ENCODE measurements at regions not wholly inside any gene's neighbourhood (a gene's known extent, or its start where the extent isn't known, plus 50 kb on each side); places are given as distances from the start of the nearest gene placed in this dataset.

DNA sequence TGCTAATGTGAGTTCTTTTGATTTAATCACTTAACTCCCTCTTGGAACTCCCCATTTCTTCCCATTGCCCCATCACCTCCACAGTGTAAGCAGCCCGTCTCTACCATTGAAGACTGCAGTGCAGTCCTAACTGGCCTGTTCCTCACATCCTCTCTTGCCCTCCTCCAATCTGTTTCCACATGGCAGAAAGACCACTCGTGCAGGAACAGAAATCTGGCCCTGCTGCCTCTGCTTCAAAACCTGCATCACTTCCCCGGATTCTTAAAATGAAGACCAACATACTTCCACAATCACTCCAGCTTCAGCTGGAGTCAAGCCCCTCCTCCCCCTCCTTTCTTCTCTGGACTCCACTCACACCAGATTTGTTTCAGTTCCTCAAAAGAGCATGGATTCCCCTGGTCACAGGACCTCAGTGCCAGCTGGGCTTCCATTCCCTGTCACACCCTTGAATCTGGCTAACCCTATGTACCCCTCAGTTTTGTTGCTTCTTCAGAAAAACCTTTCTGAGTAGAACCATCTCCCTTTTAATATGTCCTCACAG lies 802.3 kb downstream of the MAFB start:
- no peaks in the 10 kb centered on the region for H3K36me3 ChIP-seq (ENCODE audit: low read depth)
- WGBS, 2 experiments (ENCODE audit: low coverage in 1 of 2, low lambda C conversion rate in 2 of 2, missing lambda C conversion rate in 2 of 2) = 12 to 14% methylated on average over 3 of the region's 3 CpGs
- peaks cover 17% of the 10 kb centered on the region for H3K4me1 ChIP-seq (ENCODE audit: insufficient read depth)
- DNase-seq = peak; percentile 21
- no peak overlapping the region for H3K4me3 ChIP-seq
- in situ Hi-C loops (cut with MboI) = no loop called here
- H3K9me2 ChIP-seq (ENCODE audit: insufficient read depth) = no peaks in the 10 kb centered on the region
- TF ChIP-seq EZH2 (IDR thresholded peaks at IDR 0.05; ENCODE audit: insufficient read depth, poor library complexity, severe bottlenecking) (no peak), EZH2phosphoT487 (IDR thresholded peaks at IDR 0.05; ENCODE audit: insufficient read depth, low read depth) (no peak)
- peak overlapping the region; percentile 66 for H2AFZ ChIP-seq
- no peaks in the 10 kb centered on the region for H3K9me3 ChIP-seq (ENCODE audit: low read depth)
- H3F3A ChIP-seq (ENCODE audit: insufficient read depth) = peaks cover 15% of the 10 kb centered on the region
- peak overlapping the region; percentile 66 for H3K4me2 ChIP-seq (ENCODE audit: unreplicated experiment)
- no peaks in the 10 kb centered on the region for H4K20me1 ChIP-seq (ENCODE audit: insufficient read depth)
- peak overlapping the region; percentile 67 for H3K27ac ChIP-seq
- no peaks in the 10 kb centered on the region for H3K79me2 ChIP-seq (ENCODE audit: insufficient read depth)
- peak overlapping the region; percentile 46 for H3K9ac ChIP-seq
- H3K27me3 ChIP-seq (replicated peaks; ENCODE audit: insufficient read depth) = no peaks in the 10 kb centered on the region

DNA sequence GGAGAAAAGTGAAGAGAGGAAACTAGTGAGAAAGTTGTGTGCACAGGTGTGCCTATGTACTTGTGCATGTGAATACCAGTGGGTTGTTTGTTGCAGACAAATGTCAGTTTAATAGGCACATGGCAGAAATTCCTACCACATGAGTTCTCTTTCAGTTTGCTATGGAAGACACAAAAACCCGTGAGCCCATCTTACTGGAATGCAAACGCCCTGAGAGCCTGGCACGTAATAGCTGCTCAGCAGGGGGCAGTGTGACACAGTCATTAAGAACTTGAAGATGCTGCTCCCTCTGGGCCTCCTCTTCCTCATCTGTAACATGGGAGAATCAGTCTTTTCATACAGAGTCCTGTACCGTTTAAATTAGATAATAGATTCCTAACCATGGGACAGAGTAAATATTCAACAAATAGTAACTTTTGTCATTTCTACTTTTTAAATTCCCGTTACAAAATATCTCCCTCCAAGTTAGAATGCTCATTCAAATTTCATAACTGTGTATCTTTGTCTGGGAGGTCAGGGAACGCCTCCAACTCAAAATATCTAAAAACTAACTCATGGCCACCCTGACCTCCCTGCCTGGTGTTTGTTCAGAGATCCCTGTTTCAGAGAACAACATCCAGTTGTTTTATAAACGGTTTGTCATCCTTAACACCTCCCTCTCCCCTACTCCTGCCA lies 802.9 kb downstream of the MAFB start:
- no peaks in the 10 kb centered on the region for H3K79me2 ChIP-seq (ENCODE audit: insufficient read depth)
- peak; percentile 98 for DNase-seq
- peak overlapping the region; percentile 46 for H3K9ac ChIP-seq
- 0 to 5% methylated on average over 7 of the region's 7 CpGs for WGBS, 2 experiments (ENCODE audit: low coverage in 1 of 2, low lambda C conversion rate in 2 of 2, missing lambda C conversion rate in 2 of 2)
- H3F3A ChIP-seq (ENCODE audit: insufficient read depth) = peaks cover 15% of the 10 kb centered on the region
- H2AFZ ChIP-seq = peak overlapping the region; percentile 66
- H3K36me3 ChIP-seq (ENCODE audit: low read depth) = no peaks in the 10 kb centered on the region
- no peaks in the 10 kb centered on the region for H3K9me2 ChIP-seq (ENCODE audit: insufficient read depth)
- in situ Hi-C loops (cut with MboI) = no loop called here
- no peak for TF ChIP-seq EZH2phosphoT487 (IDR thresholded peaks at IDR 0.05; ENCODE audit: insufficient read depth, low read depth)
- TF ChIP-seq EZH2 (IDR thresholded peaks at IDR 0.05; ENCODE audit: insufficient read depth, poor library complexity, severe bottlenecking) = no peak
- no peaks in the 10 kb centered on the region for H4K20me1 ChIP-seq (ENCODE audit: insufficient read depth)
- peak overlapping the region; percentile 66 for H3K4me2 ChIP-seq (ENCODE audit: unreplicated experiment)
- no peaks in the 10 kb centered on the region for H3K9me3 ChIP-seq (ENCODE audit: low read depth)
- peaks cover 17% of the 10 kb centered on the region for H3K4me1 ChIP-seq (ENCODE audit: insufficient read depth)
- H3K4me3 ChIP-seq = no peak overlapping the region
- H3K27ac ChIP-seq = peak overlapping the region; percentile 67
- H3K27me3 ChIP-seq (replicated peaks; ENCODE audit: insufficient read depth) = no peaks in the 10 kb centered on the region

DNA sequence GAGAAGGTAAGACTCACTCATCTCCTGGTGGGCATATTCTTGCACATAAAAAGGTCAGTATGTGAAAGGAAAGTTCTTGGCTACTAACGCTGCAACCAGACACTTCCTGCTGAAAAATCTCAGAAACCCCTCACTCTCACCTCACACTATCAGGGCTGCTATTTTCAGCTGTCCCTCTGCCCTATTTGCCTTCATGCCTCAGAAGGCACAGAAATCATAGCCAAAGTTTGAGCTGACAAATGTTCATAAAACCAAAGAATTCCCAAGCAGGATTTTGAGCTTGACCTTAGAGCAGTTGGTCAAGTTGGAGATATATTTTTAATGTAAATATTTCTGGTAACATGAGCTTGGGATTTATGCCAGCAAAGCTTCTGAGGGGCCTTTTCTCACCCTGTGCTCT lies 806.2 kb downstream of the MAFB start:
- Histone ChIP-seq H3K36me3 (ENCODE audit: low read depth) (no peaks in the 10 kb centered on the region), H3F3A (ENCODE audit: insufficient read depth) (peaks cover 28% of the 10 kb centered on the region), H2AFZ (no peak overlapping the region), H3K4me3 (no peak overlapping the region), H3K27me3 (replicated peaks; ENCODE audit: insufficient read depth) (no peaks in the 10 kb centered on the region), H3K79me2 (ENCODE audit: insufficient read depth) (no peaks in the 10 kb centered on the region), H3K4me1 (ENCODE audit: insufficient read depth) (peaks cover 30% of the 10 kb centered on the region), H3K9ac (no peak overlapping the region), H3K4me2 (ENCODE audit: unreplicated experiment) (no peak overlapping the region), H3K9me3 (ENCODE audit: low read depth) (no peaks in the 10 kb centered on the region), H4K20me1 (ENCODE audit: insufficient read depth) (no peaks in the 10 kb centered on the region), H3K27ac (no peak overlapping the region), H3K9me2 (ENCODE audit: insufficient read depth) (no peaks in the 10 kb centered on the region)
- in situ Hi-C loops (cut with MboI) = no loop called here
- TF ChIP-seq EZH2 (IDR thresholded peaks at IDR 0.05; ENCODE audit: insufficient read depth, poor library complexity, severe bottlenecking) = no peak
- no peak for TF ChIP-seq EZH2phosphoT487 (IDR thresholded peaks at IDR 0.05; ENCODE audit: insufficient read depth, low read depth)
- DNase-seq = no peak
- WGBS, 2 experiments (ENCODE audit: low coverage in 1 of 2, low lambda C conversion rate in 2 of 2, missing lambda C conversion rate in 2 of 2) = 61 to 92% methylated on average over 1 of the region's 1 CpG

DNA sequence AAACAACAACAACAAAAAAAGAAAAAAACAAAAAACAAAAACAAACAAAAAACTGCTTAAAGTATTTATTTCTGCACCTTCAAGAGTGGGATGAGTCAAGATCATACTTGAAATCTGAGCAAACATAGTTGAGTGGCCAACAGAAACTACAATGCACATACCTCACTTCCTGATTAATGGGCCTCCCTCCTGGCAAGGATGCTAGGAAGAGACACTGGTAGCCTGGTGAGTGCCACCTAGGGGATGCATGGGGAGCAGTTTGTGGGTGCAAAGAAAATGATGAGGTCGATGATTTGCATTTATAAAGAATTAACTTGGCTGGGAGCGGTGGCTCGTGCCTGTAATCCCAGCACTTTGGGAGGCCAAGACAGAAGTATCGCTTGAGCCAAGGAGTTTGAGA lies 808.1 kb downstream of the MAFB start:
- Histone ChIP-seq H3K4me3 (no peak overlapping the region), H3K27me3 (replicated peaks; ENCODE audit: insufficient read depth) (no peaks in the 10 kb centered on the region), H3K9ac (no peak overlapping the region), H3K4me2 (ENCODE audit: unreplicated experiment) (no peak overlapping the region), H3K27ac (no peak overlapping the region), H3K9me3 (ENCODE audit: low read depth) (no peaks in the 10 kb centered on the region), H3K9me2 (ENCODE audit: insufficient read depth) (no peaks in the 10 kb centered on the region), H4K20me1 (ENCODE audit: insufficient read depth) (no peaks in the 10 kb centered on the region), H3F3A (ENCODE audit: insufficient read depth) (peaks cover 17% of the 10 kb centered on the region; the same call in 1 of the 2 replicates), H3K79me2 (ENCODE audit: insufficient read depth) (no peaks in the 10 kb centered on the region), H2AFZ (no peak overlapping the region), H3K36me3 (ENCODE audit: low read depth) (no peaks in the 10 kb centered on the region), H3K4me1 (ENCODE audit: insufficient read depth) (peaks cover 20% of the 10 kb centered on the region)
- peak; percentile 70 for DNase-seq
- TF ChIP-seq EZH2 (IDR thresholded peaks at IDR 0.05; ENCODE audit: insufficient read depth, poor library complexity, severe bottlenecking) = no peak
- TF ChIP-seq EZH2phosphoT487 (IDR thresholded peaks at IDR 0.05; ENCODE audit: insufficient read depth, low read depth) = no peak
- in situ Hi-C loops (cut with MboI) = no loop called here
- WGBS, 2 experiments (ENCODE audit: low coverage in 1 of 2, low lambda C conversion rate in 2 of 2, missing lambda C conversion rate in 2 of 2) = 79% methylated on average over 4 of the region's 4 CpGs
